Testis (tissue), 2 donors: ENCODE measurements at regions not wholly inside any gene's neighbourhood (a gene's known extent, or its start where the extent isn't known, plus 50 kb on each side); places are given as distances from the start of the nearest gene placed in this dataset.

Source experiments
- DNase-seq: peaks from one replicate; pipeline ENCODE4 v3.0.0-alpha.2; 2019
- H3K27ac ChIP-seq, 2 donors: fragments of 200-600 bp; sonication (generic); one replicate each; pipeline ENCODE4 v1.5.1; 2019
- H3K27me3 ChIP-seq: fragments of 200-600 bp; sonication (generic); one replicate; pipeline ENCODE4 v1.5.1; 2019
- H3K36me3 ChIP-seq: fragments of 200-600 bp; sonication (generic); one replicate; pipeline ENCODE4 v1.5.1; 2017; ENCODE audit warnings: low read depth; ENCODE audit errors: missing control alignments
- H3K4me1 ChIP-seq: fragments of 200-600 bp; sonication (generic); one replicate; pipeline ENCODE4 v1.5.1; 2019
- H3K4me3 ChIP-seq, 2 donors: fragments of 200-600 bp; sonication (generic); one replicate each; pipeline ENCODE4 v1.5.1; 2017 to 2019
- H3K9me3 ChIP-seq: fragments of 200-600 bp; sonication (generic); one replicate; pipeline ENCODE4 v1.5.1; 2017
- CTCF ChIP-seq, 3 experiments: fragments of 450-650 bp in 2 of 3; fragments of 200-600 bp in 1 of 3; sonication (generic) in 1 of 3; IDR thresholded peaks; one replicate each; pipeline ENCODE4 v1.5.1; 2016 to 2019; ENCODE audit warnings: antibody characterized with exemption in 3 of 3, mild to moderate bottlenecking in 2 of 3, moderate library complexity in 1 of 3
- POLR2A ChIP-seq: fragments of 450-650 bp; IDR thresholded peaks from one replicate; pipeline ENCODE4 v1.6.1; 2017; ENCODE audit warnings: antibody characterized with exemption, mild to moderate bottlenecking, moderate library complexity
- WGBS, 2 donors: methylation state at CpG; one replicate each; pipeline ENCODE4 v1.1.5; 2018; 5-methylcytosine and 5-hydroxymethylcytosine counted together
- intact Hi-C: fragments of 100-400 bp; cut with DNase I; formaldehyde crosslinking; loops from one replicate; pipeline ENCODE4 v1.15.1; 2023; ENCODE audit warnings: low total_unique reads

DNA sequence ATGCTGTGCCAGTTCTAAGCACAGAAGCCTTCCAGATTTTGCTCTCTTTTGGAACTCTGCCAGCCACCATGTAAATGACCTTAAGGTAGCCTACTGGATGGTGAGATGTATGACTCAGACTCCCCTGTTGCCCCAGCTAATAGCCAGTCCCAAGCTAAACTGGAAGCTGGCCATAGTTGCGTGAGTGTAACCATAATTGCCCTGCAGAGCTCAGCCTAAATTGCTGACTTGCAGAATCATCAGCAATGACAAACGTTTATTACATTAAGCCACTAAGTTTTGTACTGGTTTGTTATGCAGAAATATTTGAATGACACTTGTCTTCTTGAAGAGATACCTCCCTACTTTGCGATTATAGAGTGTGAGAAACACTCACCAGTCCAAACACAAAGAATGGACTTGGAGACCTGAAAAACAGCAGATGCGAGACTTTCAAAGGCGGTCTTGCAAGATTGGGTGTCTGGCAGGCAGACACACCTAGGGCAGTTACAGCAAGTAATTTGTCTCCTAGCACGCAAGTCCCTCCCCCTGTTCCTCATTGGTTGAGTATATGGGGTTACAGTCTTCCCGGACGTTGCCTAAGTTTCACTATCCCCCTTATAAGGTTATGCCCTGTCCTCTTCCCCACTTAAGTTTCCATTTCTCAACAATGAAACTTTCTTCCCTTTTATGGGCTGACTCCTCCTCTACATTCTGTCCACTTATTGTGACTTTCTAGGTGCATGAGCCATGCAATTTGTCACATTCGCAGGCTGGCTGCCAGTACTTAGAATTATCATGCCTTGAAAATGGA is 83.6 kb upstream of the XCR1 start:
- Histone ChIP-seq H3K4me3 (no peak overlapping the region), H3K9me3 (no peaks in the 10 kb centered on the region), H3K27me3 (no peaks in the 10 kb centered on the region), H3K27ac (no peak overlapping the region), H3K36me3 (no peaks in the 10 kb centered on the region), H3K4me1 (no peaks in the 10 kb centered on the region)
- DNase-seq = no peak
- TF ChIP-seq CTCF (IDR thresholded peaks at IDR 0.05) = no peak
- TF ChIP-seq POLR2A = no peak
- 79 to 81% methylated on average over 9 of the region's 9 CpGs for WGBS, 2 donors
- intact Hi-C loops = no loop called here

- Histone ChIP-seq H3K27ac (no peak overlapping the region), H3K4me1 (peaks cover 6% of the 10 kb centered on the region), H3K27me3 (no peaks in the 10 kb centered on the region), H3K4me3 (no peak overlapping the region), H3K9me3 (no peaks in the 10 kb centered on the region), H3K36me3 (no peaks in the 10 kb centered on the region)
- intact Hi-C loops = no loop called here
- WGBS, 2 donors = 82 to 85% methylated on average over 4 of the region's 4 CpGs
- TF ChIP-seq CTCF (IDR thresholded peaks at IDR 0.05) = no peak
- no peak for TF ChIP-seq POLR2A
- DNase-seq = no peak
These were observed 80.4 kb upstream of the XCR1 start for GRCh38 chr3:46107682-46108081.

DNA sequence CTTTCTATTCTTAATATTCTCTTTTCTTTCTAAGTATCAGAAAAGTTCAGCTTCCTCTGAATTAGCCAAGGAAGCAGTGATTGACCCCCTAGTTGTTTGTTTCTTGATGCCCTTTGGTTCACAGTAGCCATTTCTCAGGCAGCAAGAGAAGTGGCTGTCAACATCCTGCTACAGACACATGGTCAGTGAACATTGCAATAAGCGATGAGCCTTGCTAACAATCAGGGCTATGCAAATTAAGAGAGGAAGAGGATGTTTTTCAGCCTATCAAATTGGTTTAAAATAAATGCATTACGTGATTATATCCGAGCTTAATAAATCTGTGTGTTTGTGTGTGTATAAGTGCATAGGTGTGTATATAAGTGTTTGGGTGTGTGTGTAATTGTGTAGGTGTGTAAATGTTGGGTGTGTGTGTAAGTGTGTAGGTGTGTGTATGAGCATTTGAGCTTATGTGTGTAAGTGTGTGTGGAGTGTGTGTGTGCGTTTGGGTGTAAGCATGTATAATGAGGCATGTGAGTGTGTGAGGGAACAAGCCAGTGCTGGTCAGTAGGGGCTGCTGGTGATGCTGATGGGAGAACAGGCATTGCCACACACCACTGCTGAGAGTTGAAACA is 78.1 kb upstream of the XCR1 start:
- Histone ChIP-seq H3K9me3 (no peaks in the 10 kb centered on the region), H3K36me3 (no peaks in the 10 kb centered on the region), H3K4me3 (no peak overlapping the region), H3K27ac (no peak overlapping the region), H3K4me1 (peaks cover 6% of the 10 kb centered on the region), H3K27me3 (no peaks in the 10 kb centered on the region)
- TF ChIP-seq CTCF (IDR thresholded peaks at IDR 0.05) (no peak), POLR2A (no peak)
- intact Hi-C loops = no loop called here
- DNase-seq = no peak
- WGBS, 2 donors = 76 to 77% methylated on average over 4 of the region's 4 CpGs

- H3K9me3 ChIP-seq = no peaks in the 10 kb centered on the region
- H3K27ac ChIP-seq = no peak overlapping the region
- 50 to 83% methylated on average over 1 of the region's 1 CpG for WGBS, 2 donors
- no peak for DNase-seq
- no peak overlapping the region for H3K4me3 ChIP-seq
- no peak for TF ChIP-seq POLR2A
- no peak for TF ChIP-seq CTCF (IDR thresholded peaks at IDR 0.05)
- intact Hi-C loops = no loop called here
- no peaks in the 10 kb centered on the region for H3K27me3 ChIP-seq
- H3K4me1 ChIP-seq = peaks cover 6% of the 10 kb centered on the region
- H3K36me3 ChIP-seq = no peaks in the 10 kb centered on the region
These were observed 77.4 kb upstream of the XCR1 start for GRCh38 chr3:46104706-46105105.

GRCh38 chr3:46102780-46103130 is 75.5 kb upstream of the XCR1 start:
- Histone ChIP-seq H3K4me3 (no peak overlapping the region), H3K27ac (no peak overlapping the region), H3K27me3 (no peaks in the 10 kb centered on the region), H3K9me3 (no peaks in the 10 kb centered on the region), H3K36me3 (no peaks in the 10 kb centered on the region), H3K4me1 (peaks cover 6% of the 10 kb centered on the region)
- TF ChIP-seq POLR2A (no peak), CTCF (IDR thresholded peaks at IDR 0.05) (no peak)
- intact Hi-C loops = no loop called here
- no peak for DNase-seq
